ENCODE measurements at regions not wholly inside any gene's neighbourhood (a gene's known extent, or its start where the extent isn't known, plus 50 kb on each side); places are given as distances from the start of the nearest gene placed in this dataset.

DNA sequence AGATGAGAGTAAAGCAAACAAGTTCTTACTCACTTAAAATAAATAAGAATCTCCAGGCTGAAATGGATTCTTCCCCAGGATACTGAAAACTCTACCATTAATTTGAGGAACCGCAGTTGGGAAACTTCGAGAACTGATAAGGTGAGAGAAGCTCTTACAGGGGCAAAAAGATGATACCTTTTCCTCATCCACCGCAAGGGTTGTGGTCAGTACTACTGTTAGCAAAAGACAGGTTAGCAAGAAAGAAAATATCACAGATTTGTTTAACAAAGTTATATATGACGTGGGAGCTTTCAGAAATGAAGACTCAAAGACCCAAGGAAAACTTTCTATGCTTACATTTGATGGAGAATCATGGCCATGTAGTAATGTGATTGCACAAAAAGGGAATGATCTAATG lies 441.6 kb downstream of the PCNX1 start:
- TF ChIP-seq CTCF (IDR thresholded peaks at IDR 0.05; ENCODE audit: low read depth, low read length, missing input control), result no peak
- no peak for TF ChIP-seq YY1 (IDR thresholded peaks at IDR 0.05)
- TF ChIP-seq, protein P1, sequence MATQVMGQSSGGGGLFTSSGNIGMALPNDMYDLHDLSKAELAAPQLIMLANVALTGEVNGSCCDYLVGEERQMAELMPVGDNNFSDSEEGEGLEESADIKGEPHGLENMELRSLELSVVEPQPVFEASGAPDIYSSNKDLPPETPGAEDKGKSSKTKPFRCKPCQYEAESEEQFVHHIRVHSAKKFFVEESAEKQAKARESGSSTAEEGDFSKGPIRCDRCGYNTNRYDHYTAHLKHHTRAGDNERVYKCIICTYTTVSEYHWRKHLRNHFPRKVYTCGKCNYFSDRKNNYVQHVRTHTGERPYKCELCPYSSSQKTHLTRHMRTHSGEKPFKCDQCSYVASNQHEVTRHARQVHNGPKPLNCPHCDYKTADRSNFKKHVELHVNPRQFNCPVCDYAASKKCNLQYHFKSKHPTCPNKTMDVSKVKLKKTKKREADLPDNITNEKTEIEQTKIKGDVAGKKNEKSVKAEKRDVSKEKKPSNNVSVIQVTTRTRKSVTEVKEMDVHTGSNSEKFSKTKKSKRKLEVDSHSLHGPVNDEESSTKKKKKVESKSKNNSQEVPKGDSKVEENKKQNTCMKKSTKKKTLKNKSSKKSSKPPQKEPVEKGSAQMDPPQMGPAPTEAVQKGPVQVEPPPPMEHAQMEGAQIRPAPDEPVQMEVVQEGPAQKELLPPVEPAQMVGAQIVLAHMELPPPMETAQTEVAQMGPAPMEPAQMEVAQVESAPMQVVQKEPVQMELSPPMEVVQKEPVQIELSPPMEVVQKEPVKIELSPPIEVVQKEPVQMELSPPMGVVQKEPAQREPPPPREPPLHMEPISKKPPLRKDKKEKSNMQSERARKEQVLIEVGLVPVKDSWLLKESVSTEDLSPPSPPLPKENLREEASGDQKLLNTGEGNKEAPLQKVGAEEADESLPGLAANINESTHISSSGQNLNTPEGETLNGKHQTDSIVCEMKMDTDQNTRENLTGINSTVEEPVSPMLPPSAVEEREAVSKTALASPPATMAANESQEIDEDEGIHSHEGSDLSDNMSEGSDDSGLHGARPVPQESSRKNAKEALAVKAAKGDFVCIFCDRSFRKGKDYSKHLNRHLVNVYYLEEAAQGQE (IDR thresholded peaks at IDR 0.05), result no peak
- TF ChIP-seq TAF1 (conservative IDR thresholded peaks at IDR 0.05), result no peak
- TF ChIP-seq FOXA1 (IDR thresholded peaks at IDR 0.05), result no peak
